Transverse colon (tissue), 4 donors: ENCODE measurements at regions not wholly inside any gene's neighbourhood (a gene's known extent, or its start where the extent isn't known, plus 50 kb on each side); places are given as distances from the start of the nearest gene placed in this dataset.

Source experiments
- DNase-seq: peaks from one replicate; pipeline ENCODE4 v3.0.0-alpha.2; 2019
- H3K27ac ChIP-seq, 4 donors: fragments of 200-600 bp; sonication (generic); 2 replicates each; pipeline ENCODE4 v1.5.1; 2016 to 2018; ENCODE audit warnings: inconsistent platforms in 4 of 4
- H3K27me3 ChIP-seq: fragments of 200-600 bp; sonication (generic); 2 replicates; pipeline ENCODE4 v1.5.1; 2017; ENCODE audit warnings: inconsistent platforms
- H3K36me3 ChIP-seq, 4 donors: fragments of 200-600 bp; sonication (generic); 2 replicates each; pipeline ENCODE4 v1.5.1; 2017 to 2019; ENCODE audit warnings: inconsistent platforms in 4 of 4
- H3K4me1 ChIP-seq, 4 donors: fragments of 200-600 bp; sonication (generic); 2 replicates each; pipeline ENCODE4 v1.5.1; 2017 to 2020; ENCODE audit warnings: inconsistent platforms in 4 of 4
- H3K4me3 ChIP-seq, 4 donors: fragments of 200-600 bp; sonication (generic); 1 replicate in 1 of 4; 2 replicates in 3 of 4; pipeline versions ENCODE4 v1.5.1 to v1.6.1; 2017 to 2019; ENCODE audit warnings: inconsistent platforms in 4 of 4
- H3K9me3 ChIP-seq, 2 donors: fragments of 200-600 bp; sonication (generic); 2 replicates each; pipeline ENCODE4 v1.5.1; 2017 to 2019; ENCODE audit warnings: inconsistent platforms in 2 of 2
- CTCF ChIP-seq, 5 experiments: fragments of 200-600 bp in 3 of 5; fragments of 450-650 bp in 2 of 5; sonication (generic) in 3 of 5; IDR thresholded peaks; 1 replicate in 2 of 5; 2 replicates in 3 of 5; pipeline ENCODE4 v1.5.1; 2016 to 2017; ENCODE audit warnings: antibody characterized with exemption in 5 of 5, inconsistent platforms in 3 of 5, mild to moderate bottlenecking in 2 of 5, moderate library complexity in 1 of 5
- EP300 ChIP-seq: sonication (generic); formaldehyde crosslinking; IDR thresholded peaks from one replicate; pipeline ENCODE4 v1.6.1; 2017; ENCODE audit warnings: antibody characterized with exemption, low read depth
- POLR2A ChIP-seq: fragments of 450-650 bp; IDR thresholded peaks from one replicate; pipeline ENCODE4 v1.6.1; 2016; ENCODE audit warnings: antibody characterized with exemption, mild to moderate bottlenecking, moderate library complexity
- POLR2AphosphoS5 ChIP-seq, 3 donors: sonication (generic); formaldehyde crosslinking; IDR thresholded peaks; one replicate each; pipeline ENCODE4 v1.6.1; 2016; ENCODE audit warnings: antibody characterized with exemption in 3 of 3
- WGBS, 2 donors: methylation state at CpG; one replicate each; pipeline ENCODE4 v1.1.5; 2018; ENCODE audit warnings: low coverage in 1 of 2; 5-methylcytosine and 5-hydroxymethylcytosine counted together
- in situ Hi-C, 4 donors: fragments of 200-750 bp; cut with MboI; loops; one replicate each; pipeline versions ENCODE4 v1.15.0 to v1.15.1; 2017; ENCODE audit warnings: low sequenced_read_pairs in 3 of 4, low pct_ligation_motif_present in 1 of 4, low pct_unique_long_range_greater_than_20kb in 1 of 4
- intact Hi-C: fragments of 100-400 bp; cut with DNase I; formaldehyde crosslinking; loops from one replicate; pipeline ENCODE4 v1.15.1; 2023; ENCODE audit warnings: low total_unique reads

GRCh38 chr5:9865574-9865973 lies 235.4 kb upstream of the TAS2R1 start:
- 57 to 89% methylated on average over 1 of the region's 1 CpG for WGBS, 2 donors

GRCh38 chr5:9864791-9865190 lies 234.6 kb upstream of the TAS2R1 start:
- no peaks in the 10 kb centered on the region for H3K4me1 ChIP-seq
- H3K27me3 ChIP-seq, result no peaks in the 10 kb centered on the region
- DNase-seq, result no peak
- intact Hi-C loops, result no loop called here
- no peak overlapping the region for H3K4me3 ChIP-seq
- H3K27ac ChIP-seq, result no peak overlapping the region
- H3K36me3 ChIP-seq, result no peaks in the 10 kb centered on the region
- WGBS, 2 donors, result 96% methylated on average over 3 of the region's 3 CpGs; no CpG with 5 or more reads in 1 of the 2 donors
- H3K9me3 ChIP-seq, result peaks cover 7 to 10% of the 10 kb centered on the region in 2 donors
- TF ChIP-seq EP300 (no peak), CTCF (IDR thresholded peaks at IDR 0.05) (no peak), POLR2AphosphoS5 (IDR thresholded peaks at IDR 0.05) (no peak), POLR2A (no peak)
- in situ Hi-C loops, result no loop called here

More at GRCh38 chr5:9865574-9865973, 235.4 kb upstream of the TAS2R1 start:
- Histone ChIP-seq H3K36me3 (no peaks in the 10 kb centered on the region), H3K4me3 (no peak overlapping the region), H3K27me3 (no peaks in the 10 kb centered on the region), H3K4me1 (no peaks in the 10 kb centered on the region), H3K9me3 (peaks cover 7 to 10% of the 10 kb centered on the region in 2 donors), H3K27ac (no peak overlapping the region)
- in situ Hi-C loops, result no loop called here
- DNase-seq, result no peak
- TF ChIP-seq POLR2AphosphoS5 (IDR thresholded peaks at IDR 0.05) (no peak), EP300 (no peak), CTCF (IDR thresholded peaks at IDR 0.05) (no peak), POLR2A (no peak)
- intact Hi-C loops, result no loop called here

GRCh38 chr5:9863486-9863885 lies 233.3 kb upstream of the TAS2R1 start:
- Histone ChIP-seq H3K4me1 (no peaks in the 10 kb centered on the region), H3K27ac (no peak overlapping the region), H3K27me3 (no peaks in the 10 kb centered on the region), H3K36me3 (no peaks in the 10 kb centered on the region), H3K4me3 (no peak overlapping the region), H3K9me3 (peaks cover 7 to 10% of the 10 kb centered on the region in 2 donors)
- intact Hi-C loops (no loop called here), in situ Hi-C loops (no loop called here)
- no peak for TF ChIP-seq POLR2A
- TF ChIP-seq POLR2AphosphoS5 (IDR thresholded peaks at IDR 0.05), result no peak
- TF ChIP-seq CTCF (IDR thresholded peaks at IDR 0.05), result no peak
- no peak for TF ChIP-seq EP300
- WGBS, 2 donors, result 84 to 85% methylated on average over 5 to 6 of the region's 6 CpGs
- DNase-seq, result no peak

- no peaks in the 10 kb centered on the region for H3K27me3 ChIP-seq
- DNase-seq, result no peak
- intact Hi-C loops (no loop called here), in situ Hi-C loops (no loop called here)
- H3K27ac ChIP-seq, result no peak overlapping the region
- no peaks in the 10 kb centered on the region for H3K4me1 ChIP-seq
- H3K4me3 ChIP-seq, result no peak overlapping the region
- H3K9me3 ChIP-seq, result peaks cover 7 to 10% of the 10 kb centered on the region in 2 donors
- H3K36me3 ChIP-seq, result no peaks in the 10 kb centered on the region
- TF ChIP-seq POLR2A (no peak), CTCF (IDR thresholded peaks at IDR 0.05) (no peak), POLR2AphosphoS5 (IDR thresholded peaks at IDR 0.05) (no peak), EP300 (no peak)
- WGBS, 2 donors, result 74 to 83% methylated on average over 1 to 8 of the region's 8 CpGs
Observed at GRCh38 chr5:9861666-9862256, 231.6 kb upstream of the TAS2R1 start.
